NB4 (cell line): ENCODE measurements at regions not wholly inside any gene's neighbourhood (a gene's known extent, or its start where the extent isn't known, plus 50 kb on each side); places are given as distances from the start of the nearest gene placed in this dataset.
"Not testable (repeated sequence)": the region's sequence is repeated elsewhere in the genome, so short reads cannot be mapped to it uniquely, and the experiment has no call there.

Source experiments
- POLR2A ChIP-seq: IDR thresholded peaks from 2 replicates; pipeline ENCODE4 v1.6.1; 2011; ENCODE audit warnings: mild to moderate bottlenecking; ENCODE audit not compliant: insufficient read length; ENCODE audit errors: extremely low read depth
- TF ChIP-seq, protein P1 (sequence below): IDR thresholded peaks from one replicate; pipeline ENCODE4 v1.5.1; 2012; ENCODE audit warnings: low read depth, low read length

DNA sequence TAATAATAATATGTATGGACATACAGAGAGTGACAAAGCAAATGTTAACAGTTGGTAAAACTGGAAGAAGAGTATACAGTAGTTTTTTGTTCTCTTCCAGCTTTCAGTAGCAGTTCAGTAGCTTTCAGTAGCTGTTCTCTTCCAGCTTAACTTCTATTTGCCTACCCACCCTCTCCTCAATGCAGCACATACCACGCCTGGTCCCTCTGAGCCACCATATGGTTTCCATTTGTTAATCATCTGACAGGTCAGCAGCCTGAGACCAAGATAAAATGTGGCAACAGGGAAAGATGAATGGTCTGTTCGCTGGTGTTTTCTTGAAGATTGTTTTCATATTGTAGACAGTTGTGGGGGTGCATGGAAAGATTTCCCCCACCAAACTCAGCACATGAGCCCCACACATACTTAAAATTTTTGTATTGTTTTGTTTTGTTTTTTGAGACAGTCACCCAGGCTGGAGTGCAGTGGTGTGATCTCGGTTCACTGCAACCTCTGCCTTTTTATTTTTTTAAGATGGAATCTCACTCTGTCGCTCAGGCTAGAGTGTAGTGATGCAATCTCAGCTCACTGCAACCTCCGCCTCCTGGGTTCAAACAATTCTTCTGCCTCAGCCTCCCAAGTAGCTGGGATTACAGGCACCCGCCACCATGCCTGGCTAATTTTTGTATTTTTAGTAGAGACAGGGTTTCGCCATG lies 56.8 kb downstream of the ATP6V0E2 start:
- TF ChIP-seq, protein P1, sequence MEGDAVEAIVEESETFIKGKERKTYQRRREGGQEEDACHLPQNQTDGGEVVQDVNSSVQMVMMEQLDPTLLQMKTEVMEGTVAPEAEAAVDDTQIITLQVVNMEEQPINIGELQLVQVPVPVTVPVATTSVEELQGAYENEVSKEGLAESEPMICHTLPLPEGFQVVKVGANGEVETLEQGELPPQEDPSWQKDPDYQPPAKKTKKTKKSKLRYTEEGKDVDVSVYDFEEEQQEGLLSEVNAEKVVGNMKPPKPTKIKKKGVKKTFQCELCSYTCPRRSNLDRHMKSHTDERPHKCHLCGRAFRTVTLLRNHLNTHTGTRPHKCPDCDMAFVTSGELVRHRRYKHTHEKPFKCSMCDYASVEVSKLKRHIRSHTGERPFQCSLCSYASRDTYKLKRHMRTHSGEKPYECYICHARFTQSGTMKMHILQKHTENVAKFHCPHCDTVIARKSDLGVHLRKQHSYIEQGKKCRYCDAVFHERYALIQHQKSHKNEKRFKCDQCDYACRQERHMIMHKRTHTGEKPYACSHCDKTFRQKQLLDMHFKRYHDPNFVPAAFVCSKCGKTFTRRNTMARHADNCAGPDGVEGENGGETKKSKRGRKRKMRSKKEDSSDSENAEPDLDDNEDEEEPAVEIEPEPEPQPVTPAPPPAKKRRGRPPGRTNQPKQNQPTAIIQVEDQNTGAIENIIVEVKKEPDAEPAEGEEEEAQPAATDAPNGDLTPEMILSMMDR, result not testable (repeated sequence)
- TF ChIP-seq POLR2A, result not testable (repeated sequence)
